ENCODE measurements at regions not wholly inside any gene's neighbourhood (a gene's known extent, or its start where the extent isn't known, plus 50 kb on each side); places are given as distances from the start of the nearest gene placed in this dataset.

DNA sequence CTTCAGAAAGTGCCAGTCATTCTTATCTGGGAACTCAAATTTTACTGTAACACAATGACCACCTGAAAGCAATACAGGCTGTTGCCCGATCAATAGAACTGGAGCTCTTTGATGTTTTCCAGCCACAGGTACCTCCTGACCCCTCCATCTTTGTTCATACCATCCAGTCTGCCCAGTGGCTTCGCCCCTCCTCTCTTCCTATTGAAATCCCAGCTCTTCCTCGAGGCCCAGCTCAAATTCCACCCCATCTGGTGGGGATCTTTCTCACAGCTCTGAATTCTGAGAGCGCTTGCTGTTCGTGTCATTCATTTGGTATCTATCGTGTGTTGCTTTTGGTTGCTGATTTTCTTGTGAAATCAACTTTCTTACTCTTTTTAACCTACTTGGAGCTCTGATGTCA is 87.9 kb upstream of the CNKSR3 start:
- no peak overlapping the region for H4K8ac ChIP-seq (replicated peaks; ENCODE audit: insufficient read length, low read depth, low read length)
- no peaks in the 10 kb centered on the region for H3K27me3 Mint-ChIP-seq (ENCODE audit: low read depth)
- no peak overlapping the region for H3K4me2 ChIP-seq (ENCODE audit: insufficient read depth, insufficient read length, low read length)
- no peaks in the 10 kb centered on the region for H3K27me3 ChIP-seq (ENCODE audit: insufficient read depth, low read length)
- no peak overlapping the region for H3T11ph ChIP-seq (ENCODE audit: low read length)
- H3K79me2 ChIP-seq (ENCODE audit: insufficient read depth, low read length) = no peaks in the 10 kb centered on the region
- no peak overlapping the region for H3K4me3 Mint-ChIP-seq
- H4K20me1 ChIP-seq (ENCODE audit: control insufficient read depth, insufficient read depth, insufficient read length) = no peaks in the 10 kb centered on the region
- no peak overlapping the region; a peak in 2 of 7 replicates for H3K27ac Mint-ChIP-seq
- no peaks in the 10 kb centered on the region for H3K23me2 ChIP-seq (ENCODE audit: insufficient read length, low read depth, low read length, poor library complexity, severe bottlenecking)
- no peak overlapping the region for H4K5ac ChIP-seq (ENCODE audit: insufficient read length, low read depth, low read length)
- peaks cover 22 to 34% of the 10 kb centered on the region in 2 experiments for H3K4me1 Mint-ChIP-seq
- H2AFZ ChIP-seq (ENCODE audit: low read length) = no peak overlapping the region
- no peaks in the 10 kb centered on the region; a peak in 2 of 5 replicates for H3K9me3 Mint-ChIP-seq
- H2BK12ac ChIP-seq (ENCODE audit: insufficient read length, low read depth, low read length) = no peak overlapping the region
- no peaks in the 10 kb centered on the region for H3K4me1 ChIP-seq (ENCODE audit: insufficient read depth, low read length)
- no peak overlapping the region for H3K56ac ChIP-seq (ENCODE audit: insufficient read length, low read depth, low read length)
- WGBS (ENCODE audit: extremely low coverage, insufficient read length, low lambda C conversion rate) = no CpG with 5 or more reads among the region's 6 CpGs
- no peaks in the 10 kb centered on the region for H3K79me1 ChIP-seq (ENCODE audit: insufficient read depth, low read depth, low read length, poor library complexity, severe bottlenecking)
- H2BK15ac ChIP-seq (ENCODE audit: low read depth, low read length) = no peak overlapping the region
- H3K14ac ChIP-seq (ENCODE audit: insufficient read depth, low read length) = no peak overlapping the region
- no peaks in the 10 kb centered on the region for H3K9me3 ChIP-seq (ENCODE audit: control insufficient read depth, low read depth, low read length)
- H2BK20ac ChIP-seq (ENCODE audit: low read depth, low read length, poor library complexity, severe bottlenecking) = no peak overlapping the region
- no peak overlapping the region for H3K27ac ChIP-seq (ENCODE audit: insufficient read length, low read depth, low read length)
- H3K36me3 Mint-ChIP-seq (ENCODE audit: insufficient read depth in 1 of 3, low read depth in 3 of 3) = no peaks in the 10 kb centered on the region
- H3K23ac ChIP-seq (ENCODE audit: insufficient read length, low read depth, low read length) = no peak overlapping the region
- TF ChIP-seq CTCF (conservative IDR thresholded peaks at IDR 0.05) = no peak
- H2BK120ac ChIP-seq (ENCODE audit: low read depth, low read length, poor library complexity, severe bottlenecking) = no peak overlapping the region
- no peak overlapping the region for H3K9ac ChIP-seq (ENCODE audit: extremely low read depth, insufficient read length, low read length)
- no peak overlapping the region for H3K18ac ChIP-seq (ENCODE audit: insufficient read length, low read depth, low read length)
- H2BK5ac ChIP-seq (ENCODE audit: insufficient read length, low read length) = no peak overlapping the region
- peak; percentile 39 for DNase-seq
- no peak overlapping the region for H3K4ac ChIP-seq (ENCODE audit: low read depth, low read length)
- H4K91ac ChIP-seq (ENCODE audit: insufficient read length, low read depth, low read length) = no peak overlapping the region
- H2AK5ac ChIP-seq (ENCODE audit: insufficient read length, low read length) = no peak overlapping the region

Measured in H9 (cell line).